ENCODE measurements at regions not wholly inside any gene's neighbourhood (a gene's known extent, or its start where the extent isn't known, plus 50 kb on each side); places are given as distances from the start of the nearest gene placed in this dataset.

GRCh38 chr13:50238922-50239321 is 223.7 kb downstream of the KCNRG start:
- TF ChIP-seq CTCF (IDR thresholded peaks at IDR 0.05) (no peak), POLR2A (IDR thresholded peaks at IDR 0.05) (no peak)
